Activated CD8-positive, alpha-beta memory T cell treated with anti-CD3 and anti-CD28 coated beads, Interleukin-2, amount 50 U/mL, for 48 hours (primary cell): ENCODE measurements at regions not wholly inside any gene's neighbourhood (a gene's known extent, or its start where the extent isn't known, plus 50 kb on each side); places are given as distances from the start of the nearest gene placed in this dataset.

ENCODE experiments used
- DNase-seq: peaks from one replicate; pipeline ENCODE4 v3.0.0-alpha.2; 2020

- no peak for DNase-seq
Measured at GRCh38 chrX:39189431-39189830, 388.2 kb downstream of the MID1IP1 start.

DNA sequence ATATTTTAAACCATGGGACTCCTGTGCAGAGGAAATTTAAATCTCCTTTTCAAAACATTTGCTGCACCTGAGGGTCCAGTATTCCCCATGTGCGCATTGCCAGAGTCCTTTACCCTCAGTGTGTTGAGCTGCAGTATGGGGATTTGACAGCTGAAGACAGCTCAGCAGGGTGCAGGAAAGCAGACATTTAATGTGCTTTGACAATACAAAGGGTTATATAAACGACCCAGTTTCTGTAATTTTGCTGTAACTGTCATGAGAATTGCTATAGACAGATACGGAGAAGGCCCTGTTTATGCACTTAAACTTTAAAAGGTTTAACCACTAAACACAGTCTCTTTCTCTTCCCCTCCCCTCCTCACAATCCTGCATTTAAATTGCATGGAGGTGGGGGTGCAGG lies 393.4 kb downstream of the MID1IP1 start:
- no peak for DNase-seq

GRCh38 chrX:39195156-39195555 lies 393.9 kb downstream of the MID1IP1 start:
- DNase-seq, result no peak

GRCh38 chrX:39196192-39197102 lies 395.2 kb downstream of the MID1IP1 start:
- no peak for DNase-seq

- no peak for DNase-seq
Measured at GRCh38 chrX:39199429-39199828, 398.2 kb downstream of the MID1IP1 start.

GRCh38 chrX:39201305-39201990 lies 400.2 kb downstream of the MID1IP1 start:
- DNase-seq, result no peak

GRCh38 chrX:39202641-39203040 lies 401.4 kb downstream of the MID1IP1 start:
- no peak for DNase-seq

GRCh38 chrX:39203427-39203826 lies 402.2 kb downstream of the MID1IP1 start:
- DNase-seq, result no peak

DNA sequence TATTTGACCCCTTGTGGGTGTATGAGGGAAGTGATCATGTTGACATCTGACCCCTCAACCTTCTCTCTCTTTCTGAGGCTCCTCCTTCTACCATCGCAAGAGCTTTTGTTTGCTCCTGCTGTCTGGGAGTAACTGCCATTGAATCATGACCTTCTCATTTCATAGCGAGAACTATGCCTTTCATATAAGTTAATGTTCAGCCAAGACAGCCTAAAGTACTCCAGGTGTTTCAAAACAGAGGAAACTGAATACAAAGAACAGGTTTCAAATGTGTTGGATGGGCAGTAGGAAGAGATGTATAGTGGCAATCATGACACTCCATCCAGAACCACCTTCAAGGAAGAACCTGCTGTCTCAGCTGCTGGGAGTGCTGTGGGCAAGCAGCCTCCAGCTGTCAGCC lies 403.1 kb downstream of the MID1IP1 start:
- no peak for DNase-seq

DNA sequence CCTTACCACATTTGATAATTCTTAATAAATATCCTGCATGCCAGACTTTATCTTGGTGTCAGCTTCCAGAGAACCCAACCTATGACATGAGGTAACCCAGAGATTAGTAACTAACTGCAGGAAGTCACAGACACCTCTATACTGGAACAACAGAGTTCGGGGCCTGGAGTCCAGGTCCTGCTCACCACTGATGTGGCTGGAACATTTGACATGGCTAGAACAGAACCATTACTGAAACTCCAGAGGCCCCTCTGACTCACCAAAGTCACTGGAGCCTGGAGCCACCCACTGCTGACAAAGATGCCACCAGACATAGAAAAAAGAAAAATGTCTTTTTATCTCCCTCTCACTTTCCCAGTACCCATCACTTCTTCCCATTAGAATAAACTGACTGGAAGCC lies 403.7 kb downstream of the MID1IP1 start:
- DNase-seq, result peak; percentile 62

DNA sequence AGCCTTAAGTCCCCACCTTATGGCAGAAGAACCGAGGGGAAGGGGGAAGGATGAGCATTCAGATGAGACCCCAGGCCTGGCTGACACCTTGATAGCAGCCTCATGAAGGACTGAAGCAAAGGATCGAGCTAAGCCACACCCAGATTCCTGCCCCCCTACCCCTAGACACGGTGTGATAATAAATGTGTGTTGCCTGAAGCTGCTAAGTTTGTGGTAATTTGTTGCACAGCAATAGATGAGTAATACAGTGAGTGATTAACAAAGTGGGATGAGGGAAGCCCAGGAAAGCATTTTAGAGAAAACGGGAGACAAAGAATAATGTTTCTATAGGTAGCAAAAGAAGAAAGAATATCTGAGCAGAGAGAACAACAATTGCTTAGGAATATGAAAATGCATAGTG lies 404.2 kb downstream of the MID1IP1 start:
- no peak for DNase-seq

DNA sequence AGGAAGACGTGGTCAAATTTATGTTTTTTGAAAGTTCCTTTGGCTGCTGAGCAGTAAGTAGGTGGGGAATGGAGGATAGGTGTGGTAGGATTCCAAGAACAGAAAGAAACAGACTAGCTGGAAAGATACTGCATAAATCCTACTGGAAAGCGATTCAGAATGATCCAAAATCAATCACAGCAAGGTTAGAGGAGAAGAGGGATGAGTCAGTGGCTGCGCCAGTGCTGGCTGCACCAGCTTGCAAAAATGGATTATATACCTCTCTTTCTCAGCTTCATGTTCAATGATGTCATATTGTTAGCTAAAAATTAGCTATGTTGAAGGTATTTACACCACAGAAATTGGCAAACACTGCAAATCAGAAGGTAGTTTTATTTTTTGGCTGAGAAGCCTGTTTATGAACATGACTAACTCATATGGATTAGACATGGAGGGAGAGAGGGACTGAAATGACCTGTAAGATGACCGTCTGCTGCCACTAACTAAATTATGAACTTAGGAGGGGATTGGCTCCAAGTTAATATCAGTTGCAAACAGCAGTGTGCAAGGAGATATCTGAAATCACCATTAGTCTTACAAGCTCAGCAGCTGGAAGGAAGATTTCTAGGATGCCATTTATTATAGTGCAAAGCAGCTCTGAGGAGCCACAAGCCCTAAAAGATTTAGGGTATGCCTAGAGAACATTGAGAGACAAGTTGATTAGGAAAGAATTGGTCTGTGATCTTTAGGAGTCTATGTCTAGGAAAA lies 405.3 kb downstream of the MID1IP1 start:
- DNase-seq, result no peak

- DNase-seq, result no peak
Measured at GRCh38 chrX:39211501-39211900, 410.2 kb downstream of the MID1IP1 start.

GRCh38 chrX:39212456-39212855 lies 411.2 kb downstream of the MID1IP1 start:
- peak; percentile 59 for DNase-seq

- DNase-seq, result no peak
Measured at GRCh38 chrX:39214387-39215126, 413.3 kb downstream of the MID1IP1 start.

- DNase-seq, result no peak
Measured at GRCh38 chrX:39220952-39221351, 419.7 kb downstream of the MID1IP1 start.

GRCh38 chrX:39222346-39223113 lies 421.3 kb downstream of the MID1IP1 start:
- DNase-seq, result no peak

- DNase-seq, result no peak
Measured at GRCh38 chrX:39226251-39226650, 425.0 kb downstream of the MID1IP1 start.

- DNase-seq, result no peak
Measured at GRCh38 chrX:39227371-39227770, 426.1 kb downstream of the MID1IP1 start.

GRCh38 chrX:39238006-39238405 lies 436.7 kb downstream of the MID1IP1 start:
- no peak for DNase-seq

DNA sequence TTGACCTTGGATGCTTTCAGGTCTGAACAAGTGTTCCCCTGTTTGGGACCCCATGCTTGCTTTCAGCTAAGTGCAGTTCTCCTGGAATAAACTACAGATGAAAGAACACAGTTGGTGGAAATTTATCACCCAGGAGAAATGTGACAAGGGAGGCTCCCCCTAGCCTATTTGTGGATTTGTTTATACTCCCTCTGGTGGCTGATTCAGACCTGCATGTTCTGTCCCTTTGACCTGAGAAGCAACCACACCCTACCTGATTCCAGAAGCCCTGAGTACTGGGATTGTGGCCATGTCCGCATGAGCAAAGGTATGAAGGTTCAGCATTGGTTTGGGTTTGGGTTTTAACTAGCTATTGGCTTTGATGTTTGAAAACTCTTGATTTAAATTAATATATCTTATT lies 440.9 kb downstream of the MID1IP1 start:
- no peak for DNase-seq

DNA sequence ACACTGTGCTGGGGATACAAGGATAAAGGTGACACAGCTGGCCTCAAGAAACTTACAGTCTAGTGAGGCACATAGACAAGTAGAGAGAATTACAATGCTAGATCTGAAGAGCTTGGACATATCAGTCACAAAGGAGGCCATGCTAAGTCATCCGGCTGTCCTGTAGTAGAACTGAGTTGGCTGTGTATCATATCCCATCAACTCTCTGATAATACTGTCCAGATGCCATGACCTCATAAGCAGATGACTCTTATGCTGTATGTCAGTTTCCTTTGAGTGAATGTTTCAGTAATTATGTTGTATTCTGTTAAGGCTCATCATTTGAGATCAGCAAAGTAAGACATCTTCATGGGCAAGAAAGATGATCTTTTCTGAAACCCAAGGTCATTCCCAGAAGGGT lies 442.9 kb downstream of the MID1IP1 start:
- no peak for DNase-seq
